H9 (cell line): ENCODE measurements at regions not wholly inside any gene's neighbourhood (a gene's known extent, or its start where the extent isn't known, plus 50 kb on each side); places are given as distances from the start of the nearest gene placed in this dataset.

Experiments used
- DNase-seq: peaks from one replicate; pipeline ENCODE4 v3.0.0-alpha.2; 2017
- H2AFZ ChIP-seq: one replicate; pipeline ENCODE4 v1.6.1; 2013; ENCODE audit warnings: mild to moderate bottlenecking, low read length, control low read depth, moderate library complexity
- H2AK5ac ChIP-seq: 2 replicates; pipeline ENCODE4 v1.6.1; 2013; ENCODE audit warnings: low read length, control low read depth, mixed read lengths; ENCODE audit not compliant: insufficient read length
- H2BK120ac ChIP-seq: one replicate; pipeline ENCODE4 v1.6.1; 2013; ENCODE audit warnings: low read depth, mild to moderate bottlenecking, low read length, control low read depth, inconsistent platforms; ENCODE audit not compliant: poor library complexity, severe bottlenecking
- H2BK12ac ChIP-seq: 2 replicates; pipeline ENCODE4 v1.6.1; 2013; ENCODE audit warnings: low read length, control low read depth, mixed read lengths, low read depth; ENCODE audit not compliant: insufficient read length
- H2BK15ac ChIP-seq: 2 replicates; pipeline ENCODE4 v1.6.1; 2013; ENCODE audit warnings: low read depth, low read length, control low read depth
- H2BK20ac ChIP-seq: one replicate; pipeline ENCODE4 v1.6.1; 2013; ENCODE audit warnings: low read depth, mild to moderate bottlenecking, low read length, control low read depth, inconsistent platforms; ENCODE audit not compliant: poor library complexity, severe bottlenecking
- H2BK5ac ChIP-seq: 2 replicates; pipeline ENCODE4 v1.6.1; 2013; ENCODE audit warnings: low read length, control low read depth, mixed read lengths; ENCODE audit not compliant: insufficient read length
- H3K14ac ChIP-seq: 2 replicates; pipeline ENCODE4 v1.6.1; 2013; ENCODE audit warnings: low read length, control low read depth; ENCODE audit not compliant: insufficient read depth
- H3K18ac ChIP-seq: 2 replicates; pipeline ENCODE4 v1.6.1; 2013; ENCODE audit warnings: low read depth, mild to moderate bottlenecking, mixed read lengths, low read length, control low read depth; ENCODE audit not compliant: insufficient read length
- H3K23ac ChIP-seq: 2 replicates; pipeline ENCODE4 v1.6.1; 2013; ENCODE audit warnings: low read length, control low read depth, mixed read lengths, low read depth; ENCODE audit not compliant: insufficient read length
- H3K23me2 ChIP-seq: 2 replicates; pipeline ENCODE4 v1.6.1; 2013; ENCODE audit warnings: low read depth, mild to moderate bottlenecking, mixed read lengths, low read length, control low read depth; ENCODE audit not compliant: insufficient read length, poor library complexity, severe bottlenecking
- H3K27ac ChIP-seq: 2 replicates; pipeline ENCODE4 v1.5.1; 2013; ENCODE audit warnings: low read length, control low read depth, mixed read lengths, low read depth; ENCODE audit not compliant: insufficient read length
- H3K27me3 ChIP-seq: 2 replicates; pipeline ENCODE4 v1.6.1; 2013; ENCODE audit warnings: low read length, control low read depth, inconsistent platforms; ENCODE audit not compliant: insufficient read depth
- H3K4ac ChIP-seq: 2 replicates; pipeline ENCODE4 v1.6.1; 2013; ENCODE audit warnings: low read depth, mild to moderate bottlenecking, control low read depth, inconsistent platforms, low read length, moderate library complexity
- H3K4me1 ChIP-seq: 2 replicates; pipeline ENCODE4 v1.6.1; 2013; ENCODE audit warnings: low read length, control low read depth, inconsistent platforms; ENCODE audit not compliant: insufficient read depth
- H3K4me2 ChIP-seq: 2 replicates; pipeline ENCODE4 v1.6.1; 2013; ENCODE audit warnings: low read length, control low read depth, mixed read lengths; ENCODE audit not compliant: insufficient read length, insufficient read depth
- H3K56ac ChIP-seq: 2 replicates; pipeline ENCODE4 v1.6.1; 2013; ENCODE audit warnings: low read depth, mild to moderate bottlenecking, mixed read lengths, low read length, control low read depth; ENCODE audit not compliant: insufficient read length
- H3K79me1 ChIP-seq: 2 replicates; pipeline ENCODE4 v1.6.1; 2013; ENCODE audit warnings: low read depth, mild to moderate bottlenecking, moderate library complexity, low read length, control low read depth, inconsistent platforms; ENCODE audit not compliant: insufficient read depth, poor library complexity, severe bottlenecking
- H3K79me2 ChIP-seq: 2 replicates; pipeline ENCODE4 v1.6.1; 2013; ENCODE audit warnings: low read length, control low read depth, inconsistent platforms; ENCODE audit not compliant: insufficient read depth
- H3K9ac ChIP-seq: 2 replicates; pipeline ENCODE4 v1.6.1; 2013; ENCODE audit warnings: low read length, control low read depth, mixed read lengths; ENCODE audit not compliant: insufficient read length; ENCODE audit errors: extremely low read depth
- H3K9me3 ChIP-seq: one replicate; pipeline ENCODE4 v1.6.1; 2013; ENCODE audit warnings: low read depth, low read length, inconsistent platforms; ENCODE audit not compliant: control insufficient read depth
- H3T11ph ChIP-seq: one replicate; pipeline ENCODE4 v1.6.1; 2013; ENCODE audit warnings: mild to moderate bottlenecking, low read length, control low read depth, inconsistent platforms
- H4K20me1 ChIP-seq: one replicate; pipeline ENCODE4 v1.6.1; 2013; ENCODE audit not compliant: control insufficient read depth, insufficient read length, insufficient read depth
- H4K5ac ChIP-seq: 2 replicates; pipeline ENCODE4 v1.6.1; 2013; ENCODE audit warnings: low read depth, mild to moderate bottlenecking, mixed read lengths, low read length, control low read depth; ENCODE audit not compliant: insufficient read length
- H4K8ac ChIP-seq: replicated peaks from 2 replicates; pipeline ENCODE4 v1.6.1; 2013; ENCODE audit warnings: low read length, control low read depth, mixed read lengths, low read depth; ENCODE audit not compliant: insufficient read length
- H4K91ac ChIP-seq: 2 replicates; pipeline ENCODE4 v1.6.1; 2013; ENCODE audit warnings: low read depth, mild to moderate bottlenecking, moderate library complexity, mixed read lengths, low read length, control low read depth; ENCODE audit not compliant: insufficient read length
- H3K27ac Mint-ChIP-seq, 3 experiments: 2 replicates in 2 of 3; 3 replicates in 1 of 3; pipeline ENCODE4 v1.8.0; 2020 to 2021; ENCODE audit warnings: mixed read lengths in 3 of 3, mild to moderate bottlenecking in 1 of 3, moderate library complexity in 1 of 3
- H3K27me3 Mint-ChIP-seq: 2 replicates; pipeline ENCODE4 v1.8.0; 2021; ENCODE audit warnings: low read depth, mild to moderate bottlenecking, moderate library complexity, mixed read lengths
- H3K36me3 Mint-ChIP-seq, 3 experiments: 2 replicates in 2 of 3; 3 replicates in 1 of 3; pipeline ENCODE4 v1.8.0; 2020 to 2021; ENCODE audit warnings: low read depth in 3 of 3, mixed read lengths in 3 of 3; ENCODE audit not compliant: insufficient read depth in 1 of 3
- H3K4me1 Mint-ChIP-seq, 2 experiments: 2 replicates each; pipeline ENCODE4 v1.8.0; 2020; ENCODE audit warnings: mixed read lengths in 2 of 2
- H3K4me3 Mint-ChIP-seq, 2 experiments: 2 replicates in 1 of 2; 3 replicates in 1 of 2; pipeline ENCODE4 v1.8.0; 2020 to 2021; ENCODE audit warnings: mild to moderate bottlenecking in 2 of 2, mixed read lengths in 2 of 2, moderate library complexity in 1 of 2
- H3K9me3 Mint-ChIP-seq, 2 experiments: 2 replicates in 1 of 2; 3 replicates in 1 of 2; pipeline ENCODE4 v1.8.0; 2020; ENCODE audit warnings: mild to moderate bottlenecking in 2 of 2, mixed read lengths in 2 of 2, moderate library complexity in 1 of 2
- WGBS: extraction: QIAGEN DNeasy Blood & Tissue Kit; methylation state at CpG from one replicate; pipeline ENCODE4 v1.1.7; 2013; ENCODE audit warnings: missing lambda C conversion rate, low lambda C conversion rate, mixed read lengths; ENCODE audit not compliant: insufficient read length; ENCODE audit errors: extremely low coverage; 5-methylcytosine and 5-hydroxymethylcytosine counted together
- TF ChIP-seq, protein P1 (sequence below): fragments of 200-600 bp; sonication (generic); conservative IDR thresholded peaks from 3 replicates; pipeline ENCODE4 v1.8.0; 2021; ENCODE audit warnings: antibody characterized with exemption, mild to moderate bottlenecking

DNA sequence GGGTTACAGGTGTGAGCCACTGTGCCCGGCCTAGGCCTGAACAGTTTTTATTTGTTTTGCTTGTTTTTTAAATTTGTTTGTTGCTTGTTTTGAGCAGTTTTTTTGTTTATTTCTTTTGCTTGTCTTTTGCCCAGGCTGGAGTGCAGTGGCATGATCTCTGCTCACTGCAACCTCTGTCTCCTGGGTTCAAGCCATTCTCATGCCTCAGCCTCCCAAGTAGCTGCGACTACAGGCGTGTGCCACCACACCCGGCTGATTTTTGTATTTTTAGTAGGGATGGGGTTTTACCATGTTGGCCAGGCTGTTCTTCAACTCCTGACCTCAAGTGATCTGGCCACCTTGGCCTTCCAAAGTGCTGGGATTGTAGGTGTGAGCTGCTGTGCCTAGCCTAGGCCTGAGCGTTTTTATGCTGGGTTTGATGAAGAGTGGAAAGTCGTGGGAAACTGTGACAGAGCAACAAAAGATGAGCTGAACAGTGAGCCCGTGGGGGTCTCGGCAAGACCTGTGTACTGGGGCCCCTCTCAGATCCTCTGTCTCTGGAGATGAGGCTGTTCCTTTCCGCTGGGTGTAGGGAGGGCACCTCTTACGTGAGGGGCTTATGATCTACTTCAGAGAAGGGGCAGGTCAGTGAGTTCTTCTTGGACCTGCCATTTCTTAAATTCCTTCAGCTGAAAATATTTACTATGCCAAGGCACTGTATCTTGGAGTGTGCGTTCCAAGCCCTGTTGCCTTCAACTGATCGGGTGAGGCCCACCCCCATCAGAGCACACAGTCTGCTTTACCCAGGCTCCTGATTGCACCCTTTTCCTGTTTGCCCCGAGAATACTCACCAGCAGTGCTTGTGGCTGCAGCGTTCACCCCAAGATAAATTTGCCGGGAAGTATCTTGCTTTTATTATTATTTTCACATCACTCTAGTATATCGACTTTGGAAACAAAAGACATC, 322.1 kb downstream of the SEC14L1 start:
- no peak overlapping the region for H3T11ph ChIP-seq
- H3K9me3 Mint-ChIP-seq = no peaks in the 10 kb centered on the region; a peak in 1 of 5 replicates
- peaks cover 3% of the 10 kb centered on the region for H3K79me1 ChIP-seq
- no peak overlapping the region for H3K9ac ChIP-seq
- H3K23me2 ChIP-seq = no peaks in the 10 kb centered on the region
- TF ChIP-seq, protein P1, sequence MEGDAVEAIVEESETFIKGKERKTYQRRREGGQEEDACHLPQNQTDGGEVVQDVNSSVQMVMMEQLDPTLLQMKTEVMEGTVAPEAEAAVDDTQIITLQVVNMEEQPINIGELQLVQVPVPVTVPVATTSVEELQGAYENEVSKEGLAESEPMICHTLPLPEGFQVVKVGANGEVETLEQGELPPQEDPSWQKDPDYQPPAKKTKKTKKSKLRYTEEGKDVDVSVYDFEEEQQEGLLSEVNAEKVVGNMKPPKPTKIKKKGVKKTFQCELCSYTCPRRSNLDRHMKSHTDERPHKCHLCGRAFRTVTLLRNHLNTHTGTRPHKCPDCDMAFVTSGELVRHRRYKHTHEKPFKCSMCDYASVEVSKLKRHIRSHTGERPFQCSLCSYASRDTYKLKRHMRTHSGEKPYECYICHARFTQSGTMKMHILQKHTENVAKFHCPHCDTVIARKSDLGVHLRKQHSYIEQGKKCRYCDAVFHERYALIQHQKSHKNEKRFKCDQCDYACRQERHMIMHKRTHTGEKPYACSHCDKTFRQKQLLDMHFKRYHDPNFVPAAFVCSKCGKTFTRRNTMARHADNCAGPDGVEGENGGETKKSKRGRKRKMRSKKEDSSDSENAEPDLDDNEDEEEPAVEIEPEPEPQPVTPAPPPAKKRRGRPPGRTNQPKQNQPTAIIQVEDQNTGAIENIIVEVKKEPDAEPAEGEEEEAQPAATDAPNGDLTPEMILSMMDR = no peak
- no peak overlapping the region for H3K23ac ChIP-seq
- DNase-seq = no peak
- H3K27ac Mint-ChIP-seq = 0 out of 7 replicates have a peak overlapping the region, but pooled peaks of 1 of the 3 experiments have one; percentile 47
- H2BK12ac ChIP-seq = no peak overlapping the region
- H3K9me3 ChIP-seq = no peaks in the 10 kb centered on the region
- no CpG with 5 or more reads among the region's 16 CpGs for WGBS
- H3K27me3 Mint-ChIP-seq = no peaks in the 10 kb centered on the region
- no peak overlapping the region for H3K18ac ChIP-seq
- H3K4me2 ChIP-seq = no peak overlapping the region
- peaks cover 2 to 14% (median 10%) of the 10 kb centered on the region in 3 experiments; a peak in 6 of 7 replicates for H3K36me3 Mint-ChIP-seq
- no peak overlapping the region for H4K91ac ChIP-seq
- H3K79me2 ChIP-seq = peaks cover 7% of the 10 kb centered on the region; the same call in 1 of the 2 replicates
- H2AFZ ChIP-seq = no peak overlapping the region
- H3K4me3 Mint-ChIP-seq = peak overlapping the region in 1 of 2 experiments; percentile 53; a peak in 2 of 5 replicates
- no peak overlapping the region for H2BK120ac ChIP-seq
- H4K8ac ChIP-seq = no peak overlapping the region
- no peaks in the 10 kb centered on the region for H3K27me3 ChIP-seq
- H3K14ac ChIP-seq = no peak overlapping the region
- H3K56ac ChIP-seq = no peak overlapping the region
- no peak overlapping the region for H3K4ac ChIP-seq
- no peak overlapping the region for H2BK20ac ChIP-seq
- H4K5ac ChIP-seq = no peak overlapping the region
- H2BK15ac ChIP-seq = no peak overlapping the region
- H3K4me1 ChIP-seq = no peaks in the 10 kb centered on the region; the same call in 1 of the 2 replicates
- peaks cover 54 to 66% of the 10 kb centered on the region in 2 experiments for H3K4me1 Mint-ChIP-seq
- no peak overlapping the region for H2AK5ac ChIP-seq
- H3K27ac ChIP-seq = no peak overlapping the region
- H2BK5ac ChIP-seq = no peak overlapping the region
- no peaks in the 10 kb centered on the region for H4K20me1 ChIP-seq
